ENCODE measurements at regions not wholly inside any gene's neighbourhood (a gene's known extent, or its start where the extent isn't known, plus 50 kb on each side); places are given as distances from the start of the nearest gene placed in this dataset.

GRCh38 chr6:96410467-96410866 lies 111.1 kb upstream of the UFL1 start:
- Histone ChIP-seq H3K27me3 (ENCODE audit: insufficient read depth, low read length) (no peaks in the 10 kb centered on the region), H3K36me3 (ENCODE audit: insufficient read depth, low read length) (no peaks in the 10 kb centered on the region), H2AFZ (ENCODE audit: low read depth, low read length) (no peak overlapping the region), H3K4me3 (ENCODE audit: insufficient read depth, low read depth, low read length) (no peak overlapping the region), H3K4me1 (ENCODE audit: insufficient read depth, low read length) (no peaks in the 10 kb centered on the region), H4K20me1 (ENCODE audit: insufficient read depth, low read length) (no peaks in the 10 kb centered on the region), H3K79me2 (ENCODE audit: insufficient read depth, low read length) (no peaks in the 10 kb centered on the region), H3K9ac (ENCODE audit: low read length) (no peak overlapping the region), H3K4me2 (ENCODE audit: low read length) (no peak overlapping the region), H3K9me3 (ENCODE audit: insufficient read depth, low read depth, low read length) (no peaks in the 10 kb centered on the region), H3K27ac (ENCODE audit: low read depth, low read length) (no peak overlapping the region)
- no peak overlapping the region for H3K4me3 Mint-ChIP-seq (ENCODE audit: unreplicated experiment)
- no peak for DNase-seq (ENCODE audit: low read depth)
- peaks cover 3% of the 10 kb centered on the region for H3K27me3 Mint-ChIP-seq (ENCODE audit: low read depth, unreplicated experiment)
- TF ChIP-seq, protein P1, sequence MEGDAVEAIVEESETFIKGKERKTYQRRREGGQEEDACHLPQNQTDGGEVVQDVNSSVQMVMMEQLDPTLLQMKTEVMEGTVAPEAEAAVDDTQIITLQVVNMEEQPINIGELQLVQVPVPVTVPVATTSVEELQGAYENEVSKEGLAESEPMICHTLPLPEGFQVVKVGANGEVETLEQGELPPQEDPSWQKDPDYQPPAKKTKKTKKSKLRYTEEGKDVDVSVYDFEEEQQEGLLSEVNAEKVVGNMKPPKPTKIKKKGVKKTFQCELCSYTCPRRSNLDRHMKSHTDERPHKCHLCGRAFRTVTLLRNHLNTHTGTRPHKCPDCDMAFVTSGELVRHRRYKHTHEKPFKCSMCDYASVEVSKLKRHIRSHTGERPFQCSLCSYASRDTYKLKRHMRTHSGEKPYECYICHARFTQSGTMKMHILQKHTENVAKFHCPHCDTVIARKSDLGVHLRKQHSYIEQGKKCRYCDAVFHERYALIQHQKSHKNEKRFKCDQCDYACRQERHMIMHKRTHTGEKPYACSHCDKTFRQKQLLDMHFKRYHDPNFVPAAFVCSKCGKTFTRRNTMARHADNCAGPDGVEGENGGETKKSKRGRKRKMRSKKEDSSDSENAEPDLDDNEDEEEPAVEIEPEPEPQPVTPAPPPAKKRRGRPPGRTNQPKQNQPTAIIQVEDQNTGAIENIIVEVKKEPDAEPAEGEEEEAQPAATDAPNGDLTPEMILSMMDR (IDR thresholded peaks at IDR 0.05; ENCODE audit: insufficient read depth, low read depth, low read length): no peak
- no peak for TF ChIP-seq EZH2 (IDR thresholded peaks at IDR 0.05; ENCODE audit: insufficient read depth, low read length)
- H3K4me1 Mint-ChIP-seq (ENCODE audit: low read depth, unreplicated experiment): no peaks in the 10 kb centered on the region
- no peaks in the 10 kb centered on the region for H3K9me3 Mint-ChIP-seq (ENCODE audit: unreplicated experiment)
- no peak overlapping the region for H3K27ac Mint-ChIP-seq (ENCODE audit: unreplicated experiment)
- no peaks in the 10 kb centered on the region for H3K36me3 Mint-ChIP-seq (ENCODE audit: low read depth, unreplicated experiment)
- FAIRE-seq: no peak

DNA sequence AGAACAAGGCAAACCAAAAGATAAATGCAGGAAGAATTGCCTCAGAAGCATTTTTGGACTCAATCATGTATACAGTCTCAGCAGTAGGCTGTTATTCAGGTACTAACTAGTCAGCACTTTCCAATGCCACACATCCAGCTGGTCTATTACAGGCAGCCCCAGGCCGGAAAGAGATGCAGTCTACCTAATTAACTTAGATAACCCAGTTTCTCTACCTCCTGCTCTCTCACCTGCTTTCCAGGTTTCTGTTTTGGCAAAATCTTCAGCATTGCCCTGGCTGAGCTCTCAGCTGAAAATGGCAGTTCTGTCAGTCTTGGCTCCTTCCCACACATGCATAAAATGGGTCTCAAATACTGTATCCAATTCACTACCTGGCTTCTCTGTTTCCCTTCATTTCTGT lies 101.3 kb upstream of the UFL1 start:
- Mint-ChIP-seq H3K4me3 (ENCODE audit: unreplicated experiment) (no peak overlapping the region), H3K27me3 (ENCODE audit: low read depth, unreplicated experiment) (no peaks in the 10 kb centered on the region), H3K27ac (ENCODE audit: unreplicated experiment) (no peak overlapping the region), H3K9me3 (ENCODE audit: unreplicated experiment) (no peaks in the 10 kb centered on the region), H3K4me1 (ENCODE audit: low read depth, unreplicated experiment) (no peaks in the 10 kb centered on the region), H3K36me3 (ENCODE audit: low read depth, unreplicated experiment) (no peaks in the 10 kb centered on the region)
- FAIRE-seq (no peak), DNase-seq (ENCODE audit: low read depth) (no peak)
- Histone ChIP-seq H3K27me3 (ENCODE audit: insufficient read depth, low read length) (no peaks in the 10 kb centered on the region), H3K27ac (ENCODE audit: low read depth, low read length) (no peak overlapping the region), H3K4me2 (ENCODE audit: low read length) (no peak overlapping the region), H3K79me2 (ENCODE audit: insufficient read depth, low read length) (no peaks in the 10 kb centered on the region), H3K9ac (ENCODE audit: low read length) (no peak overlapping the region), H4K20me1 (ENCODE audit: insufficient read depth, low read length) (no peaks in the 10 kb centered on the region), H3K36me3 (ENCODE audit: insufficient read depth, low read length) (no peaks in the 10 kb centered on the region), H2AFZ (ENCODE audit: low read depth, low read length) (no peak overlapping the region), H3K4me3 (ENCODE audit: insufficient read depth, low read depth, low read length) (no peak overlapping the region), H3K4me1 (ENCODE audit: insufficient read depth, low read length) (no peaks in the 10 kb centered on the region), H3K9me3 (ENCODE audit: insufficient read depth, low read depth, low read length) (peaks cover 3% of the 10 kb centered on the region)
- TF ChIP-seq, protein P1 (IDR thresholded peaks at IDR 0.05; ENCODE audit: insufficient read depth, low read depth, low read length): no peak
- TF ChIP-seq EZH2 (IDR thresholded peaks at IDR 0.05; ENCODE audit: insufficient read depth, low read length): no peak

GRCh38 chr6:96433950-96434349 lies 87.7 kb upstream of the UFL1 start:
- Histone ChIP-seq H3K79me2 (ENCODE audit: insufficient read depth, low read length) (no peaks in the 10 kb centered on the region), H3K27me3 (ENCODE audit: insufficient read depth, low read length) (no peaks in the 10 kb centered on the region), H4K20me1 (ENCODE audit: insufficient read depth, low read length) (no peaks in the 10 kb centered on the region), H2AFZ (ENCODE audit: low read depth, low read length) (no peak overlapping the region), H3K4me1 (ENCODE audit: insufficient read depth, low read length) (no peaks in the 10 kb centered on the region), H3K4me2 (ENCODE audit: low read length) (no peak overlapping the region), H3K4me3 (ENCODE audit: insufficient read depth, low read depth, low read length) (no peak overlapping the region), H3K9ac (ENCODE audit: low read length) (no peak overlapping the region), H3K9me3 (ENCODE audit: insufficient read depth, low read depth, low read length) (peaks cover 3% of the 10 kb centered on the region), H3K36me3 (ENCODE audit: insufficient read depth, low read length) (no peaks in the 10 kb centered on the region), H3K27ac (ENCODE audit: low read depth, low read length) (no peak overlapping the region)
- no peak overlapping the region for H3K27ac Mint-ChIP-seq (ENCODE audit: unreplicated experiment)
- no peak for DNase-seq (ENCODE audit: low read depth)
- no peak for FAIRE-seq
- TF ChIP-seq, protein P1 (IDR thresholded peaks at IDR 0.05; ENCODE audit: insufficient read depth, low read depth, low read length): no peak
- no peak for TF ChIP-seq EZH2 (IDR thresholded peaks at IDR 0.05; ENCODE audit: insufficient read depth, low read length)
- H3K36me3 Mint-ChIP-seq (ENCODE audit: low read depth, unreplicated experiment): no peaks in the 10 kb centered on the region
- H3K9me3 Mint-ChIP-seq (ENCODE audit: unreplicated experiment): peaks cover 10% of the 10 kb centered on the region
- no peaks in the 10 kb centered on the region for H3K27me3 Mint-ChIP-seq (ENCODE audit: low read depth, unreplicated experiment)
- no peak overlapping the region for H3K4me3 Mint-ChIP-seq (ENCODE audit: unreplicated experiment)
- no peaks in the 10 kb centered on the region for H3K4me1 Mint-ChIP-seq (ENCODE audit: low read depth, unreplicated experiment)

Data from astrocyte (in vitro differentiated cells and primary cell).